ENCODE measurements at regions not wholly inside any gene's neighbourhood (a gene's known extent, or its start where the extent isn't known, plus 50 kb on each side); places are given as distances from the start of the nearest gene placed in this dataset.

- no peak for DNase-seq (ENCODE audit: low read depth, low spot score)
- Histone ChIP-seq H3K4me1 (ENCODE audit: control insufficient read depth, insufficient read depth, low read length) (no peaks in the 10 kb centered on the region), H3K4me2 (ENCODE audit: control insufficient read depth, insufficient read depth) (no peak overlapping the region), H2AFZ (ENCODE audit: control insufficient read depth, low read depth, low read length) (no peak overlapping the region), H3K27ac (ENCODE audit: control insufficient read depth, insufficient read depth) (no peak overlapping the region), H3K9me3 (replicated peaks; ENCODE audit: control insufficient read depth, insufficient read depth, low read length) (no peaks in the 10 kb centered on the region), H3K79me2 (ENCODE audit: control insufficient read depth, insufficient read depth, low read length) (no peaks in the 10 kb centered on the region), H4K20me1 (ENCODE audit: control insufficient read depth, insufficient read depth) (no peaks in the 10 kb centered on the region), H3K36me3 (ENCODE audit: control insufficient read depth in 2 of 2, insufficient read depth in 2 of 2, low read length in 1 of 2) (no peaks in the 10 kb centered on the region), H3K9ac (ENCODE audit: control insufficient read depth, insufficient read depth, low read length) (no peak overlapping the region), H3K4me3 (no peak overlapping the region), H3K27me3 (replicated peaks in 1 of 2; ENCODE audit: control insufficient read depth in 2 of 2, insufficient read depth in 2 of 2, low read length in 1 of 2) (no peaks in the 10 kb centered on the region)
- RAD21 ChIA-PET (ENCODE audit: unreplicated experiment): no interaction called here
- TF ChIP-seq CHD4 (IDR thresholded peaks at IDR 0.05) (no peak), SREBF1 (IDR thresholded peaks at IDR 0.05; ENCODE audit: low read length) (no peak), ATF7 (IDR thresholded peaks at IDR 0.05; ENCODE audit: low read depth) (no peak), PML (IDR thresholded peaks at IDR 0.05; ENCODE audit: low read length) (no peak), SUPT20H (IDR thresholded peaks at IDR 0.05; ENCODE audit: borderline replicate concordance, control insufficient read depth, low read depth, low read length) (no peak), CEBPB (IDR thresholded peaks at IDR 0.05; ENCODE audit: borderline replicate concordance in 1 of 2, low read depth in 2 of 2, low read length in 2 of 2) (no peak), SIN3A (IDR thresholded peaks at IDR 0.05; ENCODE audit: low read depth, low read length) (no peak), KAT2A (conservative IDR thresholded peaks at IDR 0.05; ENCODE audit: control insufficient read depth, low read depth, low read length) (no peak), ZBTB11 (CRISPR knock-in tag; IDR thresholded peaks at IDR 0.05) (no peak), IKZF2 (IDR thresholded peaks at IDR 0.05) (no peak), SMAD5 (IDR thresholded peaks at IDR 0.05; ENCODE audit: low read depth) (no peak), CBFB (IDR thresholded peaks at IDR 0.05; ENCODE audit: low read depth) (no peak), ZNF217 (IDR thresholded peaks at IDR 0.05) (no peak), HDAC2 (IDR thresholded peaks at IDR 0.05) (no peak), RBBP5 (conservative IDR thresholded peaks at IDR 0.05) (no peak), POLR2AphosphoS5 (IDR thresholded peaks at IDR 0.05; ENCODE audit: low read length) (no peak)
- TF ChIP-seq, protein P1, sequence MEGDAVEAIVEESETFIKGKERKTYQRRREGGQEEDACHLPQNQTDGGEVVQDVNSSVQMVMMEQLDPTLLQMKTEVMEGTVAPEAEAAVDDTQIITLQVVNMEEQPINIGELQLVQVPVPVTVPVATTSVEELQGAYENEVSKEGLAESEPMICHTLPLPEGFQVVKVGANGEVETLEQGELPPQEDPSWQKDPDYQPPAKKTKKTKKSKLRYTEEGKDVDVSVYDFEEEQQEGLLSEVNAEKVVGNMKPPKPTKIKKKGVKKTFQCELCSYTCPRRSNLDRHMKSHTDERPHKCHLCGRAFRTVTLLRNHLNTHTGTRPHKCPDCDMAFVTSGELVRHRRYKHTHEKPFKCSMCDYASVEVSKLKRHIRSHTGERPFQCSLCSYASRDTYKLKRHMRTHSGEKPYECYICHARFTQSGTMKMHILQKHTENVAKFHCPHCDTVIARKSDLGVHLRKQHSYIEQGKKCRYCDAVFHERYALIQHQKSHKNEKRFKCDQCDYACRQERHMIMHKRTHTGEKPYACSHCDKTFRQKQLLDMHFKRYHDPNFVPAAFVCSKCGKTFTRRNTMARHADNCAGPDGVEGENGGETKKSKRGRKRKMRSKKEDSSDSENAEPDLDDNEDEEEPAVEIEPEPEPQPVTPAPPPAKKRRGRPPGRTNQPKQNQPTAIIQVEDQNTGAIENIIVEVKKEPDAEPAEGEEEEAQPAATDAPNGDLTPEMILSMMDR (IDR thresholded peaks at IDR 0.05 in 2 of 3, conservative IDR thresholded peaks at IDR 0.05 in 1 of 3; ENCODE audit: control insufficient read depth in 2 of 3, extremely low read depth in 1 of 3, insufficient read depth in 1 of 3, low read depth in 3 of 3, low read length in 3 of 3): no peak
- in situ Hi-C loops (cut with MboI): no loop called here
- CTCF ChIA-PET: interaction anchor here (0.8 kb wide), 1 partner anchor 9 kb away, joined by 4 read pairs; no protein-coding TSS in a partner anchor
- SMC1A ChIA-PET (ENCODE audit: uncharacterized antibody, unreplicated experiment): no interaction called here
- POLR2A ChIA-PET: no interaction called here
- no peak for ATAC-seq
- intact Hi-C loops (cut with micrococcal nuclease; ENCODE audit: unreplicated experiment): no loop called here
- no TSS peak for BruUV-seq (replicated peaks)
- no peak for FAIRE-seq
These were observed 280.7 kb upstream of the PSMD7 start for GRCh38 chr16:74015953-74016352.
